ENCODE measurements at regions not wholly inside any gene's neighbourhood (a gene's known extent, or its start where the extent isn't known, plus 50 kb on each side); places are given as distances from the start of the nearest gene placed in this dataset.
"Not testable (repeated sequence)": the region's sequence is repeated elsewhere in the genome, so short reads cannot be mapped to it uniquely, and the experiment has no call there.

GRCh38 chr4:147246096-147246495, 234.8 kb upstream of the EDNRA start (continued):
- TF ChIP-seq ATF2 (IDR thresholded peaks at IDR 0.05; ENCODE audit: low read length), result no peak
- TF ChIP-seq RFX5 (IDR thresholded peaks at IDR 0.05; ENCODE audit: borderline replicate concordance, low read depth, low read length), result no peak

DNA sequence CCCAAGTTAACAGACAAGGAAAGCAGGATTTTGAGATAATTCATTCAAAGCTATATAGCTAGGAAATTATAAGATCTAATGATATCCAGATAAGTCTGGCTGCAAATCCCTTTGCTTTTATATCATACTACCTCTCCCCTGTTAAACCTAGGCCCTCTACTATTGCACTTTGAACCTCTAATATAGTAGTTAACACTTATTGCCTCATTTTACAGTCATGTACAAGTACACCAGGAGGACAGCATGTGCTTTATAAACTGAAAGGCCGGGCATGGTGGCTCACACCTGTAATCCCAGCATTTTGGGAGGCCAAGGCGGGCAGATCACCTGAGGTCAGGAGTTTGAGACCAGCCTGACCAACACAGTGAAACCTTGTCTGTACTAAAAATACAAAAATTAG, 234.4 kb upstream of the EDNRA start:
- H3K23ac ChIP-seq (ENCODE audit: insufficient read length); H3K4ac ChIP-seq (replicated peaks; ENCODE audit: insufficient read length, low read depth, low read length); H3K27ac ChIP-seq (ENCODE audit: low read depth, low read length); H3K27me3 ChIP-seq (replicated peaks in 1 of 4; ENCODE audit: control insufficient read depth in 3 of 4, extremely low read depth in 1 of 4, insufficient read depth in 3 of 4, low read length in 3 of 4); H2AK5ac ChIP-seq (ENCODE audit: low read depth, low read length); CTCF ChIA-PET (ENCODE audit: partially characterized antibody); H3K79me2 ChIP-seq (ENCODE audit: control insufficient read depth in 1 of 2, insufficient read depth in 2 of 2, low read length in 2 of 2); DNase-seq (ENCODE audit: low read depth in 1 of 2, low spot score in 2 of 2); H3K4me2 ChIP-seq (ENCODE audit: insufficient read depth in 1 of 2, low read depth in 2 of 2, low read length in 2 of 2); H3K56ac ChIP-seq (replicated peaks; ENCODE audit: insufficient read length, low read depth, low read length); H3K36me3 ChIP-seq (ENCODE audit: control insufficient read depth in 2 of 4, insufficient read depth in 4 of 4, low read length in 3 of 4); H3K18ac ChIP-seq (ENCODE audit: extremely low read depth, low read length); H4K91ac ChIP-seq (replicated peaks; ENCODE audit: insufficient read length, low read length); H3K14ac ChIP-seq (ENCODE audit: insufficient read length); H4K20me1 ChIP-seq (replicated peaks in 1 of 2; ENCODE audit: control insufficient read depth in 1 of 2, insufficient read depth in 2 of 2, low read length in 2 of 2); H2BK12ac ChIP-seq (ENCODE audit: low read depth, low read length); H2BK5ac ChIP-seq (ENCODE audit: low read depth, low read length); H3K9ac ChIP-seq (replicated peaks in 1 of 4; ENCODE audit: extremely low read depth in 1 of 4, low read depth in 3 of 4, low read length in 3 of 4); H3K9me3 ChIP-seq (ENCODE audit: insufficient read depth in 2 of 2, low read depth in 1 of 2, low read length in 1 of 2); H3K23me2 ChIP-seq (ENCODE audit: low read depth, low read length); POLR2A ChIA-PET (ENCODE audit: partially characterized antibody); H4K5ac ChIP-seq (ENCODE audit: insufficient read length, low read depth, low read length); H2AFZ ChIP-seq (ENCODE audit: low read length); H2BK15ac ChIP-seq (ENCODE audit: low read length); H3K79me1 ChIP-seq (ENCODE audit: low read depth, low read length); FAIRE-seq; H4K8ac ChIP-seq (ENCODE audit: extremely low read depth, insufficient read depth, low read length); H3K4me3 ChIP-seq (ENCODE audit: extremely low read depth in 1 of 4, insufficient read depth in 2 of 4, low read depth in 3 of 4, low read length in 4 of 4); H2BK120ac ChIP-seq (replicated peaks; ENCODE audit: low read depth, low read length); H2BK20ac ChIP-seq (ENCODE audit: low read length); H3K4me1 ChIP-seq (replicated peaks in 1 of 4; ENCODE audit: control insufficient read depth in 3 of 4, insufficient read depth in 4 of 4, low read length in 3 of 4): not testable (repeated sequence)
- WGBS, 2 experiments (ENCODE audit: extremely low coverage in 1 of 2, insufficient coverage in 1 of 2, insufficient read length in 1 of 2, insufficient replicate concordance in 2 of 2, low coverage in 1 of 2, low lambda C conversion rate in 2 of 2, missing lambda C conversion rate in 1 of 2), result 86% methylated on average over 2 of the region's 2 CpGs; no CpG with 5 or more reads in 1 of the 2 experiments
